ENCODE measurements at regions not wholly inside any gene's neighbourhood (a gene's known extent, or its start where the extent isn't known, plus 50 kb on each side); places are given as distances from the start of the nearest gene placed in this dataset.

DNA sequence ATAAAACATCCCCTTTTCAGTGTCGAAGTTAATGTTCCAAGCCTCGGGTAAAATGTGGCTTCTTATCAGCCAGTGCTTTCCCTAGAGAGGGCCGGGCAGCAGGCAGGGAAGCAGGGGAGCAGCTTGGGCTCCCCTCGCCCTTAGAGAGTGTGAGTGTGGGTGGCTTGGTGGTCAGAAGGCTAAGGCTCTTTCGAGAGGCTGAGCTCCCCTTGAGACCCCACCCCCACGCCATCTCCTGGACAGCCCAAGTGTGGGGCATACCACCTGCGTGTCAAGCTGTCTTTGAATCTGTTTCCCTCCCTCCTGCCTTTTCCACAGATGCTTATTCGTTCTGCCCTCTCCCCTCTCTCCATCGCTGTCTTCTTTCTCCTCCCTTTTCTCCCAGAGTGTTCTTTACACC, 95.1 kb upstream of the FOXP4 start (continued):
- TF ChIP-seq TRIM28 (IDR thresholded peaks at IDR 0.05; ENCODE audit: borderline replicate concordance, low read length) (no peak), SP2 (tag by site-specific recombination; IDR thresholded peaks at IDR 0.05) (peak; percentile 14; the same call in 1 of the 2 replicates), ZNF366 (tag by site-specific recombination; conservative IDR thresholded peaks at IDR 0.05) (peak; percentile 33; the same call in 1 of the 2 replicates), SP7 (tag by site-specific recombination; IDR thresholded peaks at IDR 0.05) (no peak), ZNF16 (tag by site-specific recombination; IDR thresholded peaks at IDR 0.05; ENCODE audit: low read depth) (no peak), ZNF768 (tag by site-specific recombination; IDR thresholded peaks at IDR 0.05) (no peak), ZNF621 (tag by site-specific recombination; IDR thresholded peaks at IDR 0.05) (no peak), ZNF157 (tag by site-specific recombination; IDR thresholded peaks at IDR 0.05) (no peak), ZNF114 (tag by site-specific recombination; IDR thresholded peaks at IDR 0.05) (no peak), ZNF600 (tag by site-specific recombination; IDR thresholded peaks at IDR 0.05) (no peak), ZNF174 (tag by site-specific recombination; IDR thresholded peaks at IDR 0.05) (no peak), SCRT1 (tag by site-specific recombination; IDR thresholded peaks at IDR 0.05; ENCODE audit: borderline replicate concordance) (no peak), ZNF776 (tag by site-specific recombination; IDR thresholded peaks at IDR 0.05; ENCODE audit: borderline replicate concordance) (no peak), ZNF140 (tag by site-specific recombination; IDR thresholded peaks at IDR 0.05) (no peak), EGR2 (tag by site-specific recombination; IDR thresholded peaks at IDR 0.05; ENCODE audit: low read depth) (no peak), ZFP69B (tag by site-specific recombination; IDR thresholded peaks at IDR 0.05) (no peak), ZFHX2 (tag by site-specific recombination; conservative IDR thresholded peaks at IDR 0.05) (no peak), ZNF426 (tag by site-specific recombination; IDR thresholded peaks at IDR 0.05) (no peak), ZBTB8A (tag by site-specific recombination; IDR thresholded peaks at IDR 0.05) (no peak), ZNF585B (tag by site-specific recombination; IDR thresholded peaks at IDR 0.05) (no peak), YY1 (tag by site-specific recombination; IDR thresholded peaks at IDR 0.05) (no peak), ZNF664 (tag by site-specific recombination; IDR thresholded peaks at IDR 0.05) (no peak), ZNF292 (tag by site-specific recombination; IDR thresholded peaks at IDR 0.05; ENCODE audit: borderline replicate concordance, low read depth) (no peak), ZNF777 (tag by site-specific recombination; IDR thresholded peaks at IDR 0.05; ENCODE audit: borderline replicate concordance) (no peak), ZNF510 (tag by site-specific recombination; IDR thresholded peaks at IDR 0.05; ENCODE audit: insufficient replicate concordance) (no peak), WT1 (tag by site-specific recombination; IDR thresholded peaks at IDR 0.05) (no peak), ZNF121 (tag by site-specific recombination; IDR thresholded peaks at IDR 0.05) (no peak), ZNF112 (tag by site-specific recombination; IDR thresholded peaks at IDR 0.05) (no peak)
- TF ChIP-seq, protein P1, sequence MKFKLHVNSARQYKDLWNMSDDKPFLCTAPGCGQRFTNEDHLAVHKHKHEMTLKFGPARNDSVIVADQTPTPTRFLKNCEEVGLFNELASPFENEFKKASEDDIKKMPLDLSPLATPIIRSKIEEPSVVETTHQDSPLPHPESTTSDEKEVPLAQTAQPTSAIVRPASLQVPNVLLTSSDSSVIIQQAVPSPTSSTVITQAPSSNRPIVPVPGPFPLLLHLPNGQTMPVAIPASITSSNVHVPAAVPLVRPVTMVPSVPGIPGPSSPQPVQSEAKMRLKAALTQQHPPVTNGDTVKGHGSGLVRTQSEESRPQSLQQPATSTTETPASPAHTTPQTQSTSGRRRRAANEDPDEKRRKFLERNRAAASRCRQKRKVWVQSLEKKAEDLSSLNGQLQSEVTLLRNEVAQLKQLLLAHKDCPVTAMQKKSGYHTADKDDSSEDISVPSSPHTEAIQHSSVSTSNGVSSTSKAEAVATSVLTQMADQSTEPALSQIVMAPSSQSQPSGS (tag by site-specific recombination; IDR thresholded peaks at IDR 0.05; ENCODE audit: low read depth): no peak
- TF ChIP-seq, protein P2, sequence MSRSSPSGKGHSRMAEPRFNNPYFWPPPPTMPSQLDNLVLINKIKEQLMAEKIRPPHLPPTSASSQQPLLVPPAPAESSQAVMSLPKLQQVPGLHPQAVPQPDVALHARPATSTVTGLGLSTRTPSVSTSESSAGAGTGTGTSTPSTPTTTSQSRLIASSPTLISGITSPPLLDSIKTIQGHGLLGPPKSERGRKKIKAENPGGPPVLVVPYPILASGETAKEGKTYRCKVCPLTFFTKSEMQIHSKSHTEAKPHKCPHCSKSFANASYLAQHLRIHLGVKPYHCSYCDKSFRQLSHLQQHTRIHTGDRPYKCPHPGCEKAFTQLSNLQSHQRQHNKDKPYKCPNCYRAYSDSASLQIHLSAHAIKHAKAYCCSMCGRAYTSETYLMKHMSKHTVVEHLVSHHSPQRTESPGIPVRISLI (tag by site-specific recombination; IDR thresholded peaks at IDR 0.05): no peak
- TF ChIP-seq, protein P3, sequence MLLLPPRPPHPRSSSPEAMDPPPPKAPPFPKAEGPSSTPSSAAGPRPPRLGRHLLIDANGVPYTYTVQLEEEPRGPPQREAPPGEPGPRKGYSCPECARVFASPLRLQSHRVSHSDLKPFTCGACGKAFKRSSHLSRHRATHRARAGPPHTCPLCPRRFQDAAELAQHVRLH (tag by site-specific recombination; IDR thresholded peaks at IDR 0.05): no peak
- TF ChIP-seq, protein P4, sequence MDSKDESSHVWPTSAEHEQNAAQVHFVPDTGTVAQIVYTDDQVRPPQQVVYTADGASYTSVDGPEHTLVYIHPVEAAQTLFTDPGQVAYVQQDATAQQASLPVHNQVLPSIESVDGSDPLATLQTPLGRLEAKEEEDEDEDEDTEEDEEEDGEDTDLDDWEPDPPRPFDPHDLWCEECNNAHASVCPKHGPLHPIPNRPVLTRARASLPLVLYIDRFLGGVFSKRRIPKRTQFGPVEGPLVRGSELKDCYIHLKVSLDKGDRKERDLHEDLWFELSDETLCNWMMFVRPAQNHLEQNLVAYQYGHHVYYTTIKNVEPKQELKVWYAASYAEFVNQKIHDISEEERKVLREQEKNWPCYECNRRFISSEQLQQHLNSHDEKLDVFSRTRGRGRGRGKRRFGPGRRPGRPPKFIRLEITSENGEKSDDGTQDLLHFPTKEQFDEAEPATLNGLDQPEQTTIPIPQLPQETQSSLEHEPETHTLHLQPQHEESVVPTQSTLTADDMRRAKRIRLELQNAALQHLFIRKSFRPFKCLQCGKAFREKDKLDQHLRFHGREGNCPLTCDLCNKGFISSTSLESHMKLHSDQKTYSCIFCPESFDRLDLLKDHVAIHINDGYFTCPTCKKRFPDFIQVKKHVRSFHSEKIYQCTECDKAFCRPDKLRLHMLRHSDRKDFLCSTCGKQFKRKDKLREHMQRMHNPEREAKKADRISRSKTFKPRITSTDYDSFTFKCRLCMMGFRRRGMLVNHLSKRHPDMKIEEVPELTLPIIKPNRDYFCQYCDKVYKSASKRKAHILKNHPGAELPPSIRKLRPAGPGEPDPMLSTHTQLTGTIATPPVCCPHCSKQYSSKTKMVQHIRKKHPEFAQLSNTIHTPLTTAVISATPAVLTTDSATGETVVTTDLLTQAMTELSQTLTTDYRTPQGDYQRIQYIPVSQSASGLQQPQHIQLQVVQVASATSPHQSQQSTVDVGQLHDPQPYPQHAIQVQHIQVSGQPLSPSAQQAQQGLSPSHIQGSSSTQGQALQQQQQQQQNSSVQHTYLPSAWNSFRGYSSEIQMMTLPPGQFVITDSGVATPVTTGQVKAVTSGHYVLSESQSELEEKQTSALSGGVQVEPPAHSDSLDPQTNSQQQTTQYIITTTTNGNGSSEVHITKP (tag by site-specific recombination; IDR thresholded peaks at IDR 0.05): peak; percentile 73
- TF ChIP-seq, protein P5, sequence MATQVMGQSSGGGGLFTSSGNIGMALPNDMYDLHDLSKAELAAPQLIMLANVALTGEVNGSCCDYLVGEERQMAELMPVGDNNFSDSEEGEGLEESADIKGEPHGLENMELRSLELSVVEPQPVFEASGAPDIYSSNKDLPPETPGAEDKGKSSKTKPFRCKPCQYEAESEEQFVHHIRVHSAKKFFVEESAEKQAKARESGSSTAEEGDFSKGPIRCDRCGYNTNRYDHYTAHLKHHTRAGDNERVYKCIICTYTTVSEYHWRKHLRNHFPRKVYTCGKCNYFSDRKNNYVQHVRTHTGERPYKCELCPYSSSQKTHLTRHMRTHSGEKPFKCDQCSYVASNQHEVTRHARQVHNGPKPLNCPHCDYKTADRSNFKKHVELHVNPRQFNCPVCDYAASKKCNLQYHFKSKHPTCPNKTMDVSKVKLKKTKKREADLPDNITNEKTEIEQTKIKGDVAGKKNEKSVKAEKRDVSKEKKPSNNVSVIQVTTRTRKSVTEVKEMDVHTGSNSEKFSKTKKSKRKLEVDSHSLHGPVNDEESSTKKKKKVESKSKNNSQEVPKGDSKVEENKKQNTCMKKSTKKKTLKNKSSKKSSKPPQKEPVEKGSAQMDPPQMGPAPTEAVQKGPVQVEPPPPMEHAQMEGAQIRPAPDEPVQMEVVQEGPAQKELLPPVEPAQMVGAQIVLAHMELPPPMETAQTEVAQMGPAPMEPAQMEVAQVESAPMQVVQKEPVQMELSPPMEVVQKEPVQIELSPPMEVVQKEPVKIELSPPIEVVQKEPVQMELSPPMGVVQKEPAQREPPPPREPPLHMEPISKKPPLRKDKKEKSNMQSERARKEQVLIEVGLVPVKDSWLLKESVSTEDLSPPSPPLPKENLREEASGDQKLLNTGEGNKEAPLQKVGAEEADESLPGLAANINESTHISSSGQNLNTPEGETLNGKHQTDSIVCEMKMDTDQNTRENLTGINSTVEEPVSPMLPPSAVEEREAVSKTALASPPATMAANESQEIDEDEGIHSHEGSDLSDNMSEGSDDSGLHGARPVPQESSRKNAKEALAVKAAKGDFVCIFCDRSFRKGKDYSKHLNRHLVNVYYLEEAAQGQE (tag by site-specific recombination; IDR thresholded peaks at IDR 0.05): no peak
